ENCODE measurements at regions not wholly inside any gene's neighbourhood (a gene's known extent, or its start where the extent isn't known, plus 50 kb on each side); places are given as distances from the start of the nearest gene placed in this dataset.

DNA sequence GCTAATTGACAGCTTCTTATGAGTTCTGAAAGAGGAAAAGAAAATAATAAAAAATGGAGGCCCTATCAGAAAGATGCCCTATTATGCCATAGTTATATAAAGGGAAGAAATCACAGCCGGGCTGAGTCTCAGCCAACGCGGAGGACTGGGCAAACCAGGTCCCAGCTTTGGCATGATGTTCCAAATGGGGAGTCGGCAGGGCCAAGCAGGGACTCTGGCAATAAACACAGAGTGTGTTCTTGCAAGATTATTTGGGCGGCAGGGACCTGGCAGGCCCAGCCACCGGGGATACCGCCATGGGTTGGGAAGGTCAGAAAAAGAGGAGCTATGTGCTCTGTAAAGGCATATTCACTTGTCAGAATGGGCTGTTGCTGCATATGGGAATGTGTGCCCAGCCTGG, 694.9 kb downstream of the BCL11A start:
- TF ChIP-seq, protein P1, sequence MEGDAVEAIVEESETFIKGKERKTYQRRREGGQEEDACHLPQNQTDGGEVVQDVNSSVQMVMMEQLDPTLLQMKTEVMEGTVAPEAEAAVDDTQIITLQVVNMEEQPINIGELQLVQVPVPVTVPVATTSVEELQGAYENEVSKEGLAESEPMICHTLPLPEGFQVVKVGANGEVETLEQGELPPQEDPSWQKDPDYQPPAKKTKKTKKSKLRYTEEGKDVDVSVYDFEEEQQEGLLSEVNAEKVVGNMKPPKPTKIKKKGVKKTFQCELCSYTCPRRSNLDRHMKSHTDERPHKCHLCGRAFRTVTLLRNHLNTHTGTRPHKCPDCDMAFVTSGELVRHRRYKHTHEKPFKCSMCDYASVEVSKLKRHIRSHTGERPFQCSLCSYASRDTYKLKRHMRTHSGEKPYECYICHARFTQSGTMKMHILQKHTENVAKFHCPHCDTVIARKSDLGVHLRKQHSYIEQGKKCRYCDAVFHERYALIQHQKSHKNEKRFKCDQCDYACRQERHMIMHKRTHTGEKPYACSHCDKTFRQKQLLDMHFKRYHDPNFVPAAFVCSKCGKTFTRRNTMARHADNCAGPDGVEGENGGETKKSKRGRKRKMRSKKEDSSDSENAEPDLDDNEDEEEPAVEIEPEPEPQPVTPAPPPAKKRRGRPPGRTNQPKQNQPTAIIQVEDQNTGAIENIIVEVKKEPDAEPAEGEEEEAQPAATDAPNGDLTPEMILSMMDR (IDR thresholded peaks at IDR 0.05) = no peak
- intact Hi-C loops (cut with DNase I) = no loop called here
- DNase-seq (no peak), ATAC-seq (peak in 1 of 8 donors; percentile 62)
- no peak overlapping the region for H3K27ac ChIP-seq
- 89 to 94% methylated on average over 7 of the region's 7 CpGs for WGBS, 2 donors
- H3K4me3 ChIP-seq = no peak overlapping the region
- peaks cover 0 to 22% (median 0%) of the 10 kb centered on the region in 11 donors for H3K9me3 ChIP-seq
- no peaks in the 10 kb centered on the region for H3K27me3 ChIP-seq
- no peaks in the 10 kb centered on the region for H3K36me3 ChIP-seq
- no peaks in the 10 kb centered on the region for H3K4me1 ChIP-seq

DNA sequence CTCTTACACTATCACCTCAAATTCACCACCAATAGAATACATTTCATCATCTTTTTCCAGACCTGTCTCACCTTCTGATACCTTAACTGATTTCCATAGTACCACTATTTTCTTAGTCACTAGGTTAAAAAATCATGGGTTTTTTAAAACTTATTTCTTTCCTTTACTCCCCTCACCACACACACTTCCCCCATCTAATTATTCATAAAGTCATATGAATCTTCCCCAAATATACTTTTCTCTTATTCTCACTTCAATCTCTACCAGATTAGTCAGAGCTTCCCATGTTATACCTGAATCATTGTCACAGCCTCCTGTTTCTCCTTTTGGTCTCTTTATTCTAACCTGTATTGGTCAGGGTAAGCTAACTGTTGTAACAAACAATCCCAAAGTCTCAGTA, 696.3 kb downstream of the BCL11A start:
- H3K4me1 ChIP-seq = no peaks in the 10 kb centered on the region
- H3K27me3 ChIP-seq = no peaks in the 10 kb centered on the region
- no peak overlapping the region for H3K4me3 ChIP-seq
- TF ChIP-seq, protein P1 (IDR thresholded peaks at IDR 0.05) = no peak
- H3K9me3 ChIP-seq = peaks cover 0 to 14% (median 0%) of the 10 kb centered on the region in 11 donors
- no peaks in the 10 kb centered on the region for H3K36me3 ChIP-seq
- no peak for DNase-seq
- intact Hi-C loops (cut with DNase I) = no loop called here
- ATAC-seq = no peak
- H3K27ac ChIP-seq = no peak overlapping the region

DNA sequence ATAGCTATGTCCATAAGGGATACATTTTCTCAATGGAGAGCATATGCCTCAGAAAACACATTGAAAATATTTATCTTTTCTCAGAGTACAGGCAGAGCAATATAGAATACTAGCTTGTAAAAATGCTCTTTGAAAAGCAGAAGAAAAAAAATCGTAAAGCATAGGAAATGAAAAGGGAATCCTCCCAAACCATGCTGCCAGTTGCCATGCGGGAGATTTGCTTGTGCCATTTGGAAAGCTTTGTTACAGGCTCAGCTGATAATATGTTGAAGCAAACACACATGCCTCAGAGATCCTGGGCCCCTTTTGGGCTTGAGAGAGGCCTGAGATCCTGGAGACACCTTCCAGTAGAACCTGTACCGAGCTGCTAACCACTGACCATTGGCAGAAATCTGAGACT, 697.1 kb downstream of the BCL11A start:
- H3K36me3 ChIP-seq = no peaks in the 10 kb centered on the region
- intact Hi-C loops (cut with DNase I) = no loop called here
- WGBS, 2 donors = 84 to 87% methylated on average over 3 of the region's 3 CpGs

DNA sequence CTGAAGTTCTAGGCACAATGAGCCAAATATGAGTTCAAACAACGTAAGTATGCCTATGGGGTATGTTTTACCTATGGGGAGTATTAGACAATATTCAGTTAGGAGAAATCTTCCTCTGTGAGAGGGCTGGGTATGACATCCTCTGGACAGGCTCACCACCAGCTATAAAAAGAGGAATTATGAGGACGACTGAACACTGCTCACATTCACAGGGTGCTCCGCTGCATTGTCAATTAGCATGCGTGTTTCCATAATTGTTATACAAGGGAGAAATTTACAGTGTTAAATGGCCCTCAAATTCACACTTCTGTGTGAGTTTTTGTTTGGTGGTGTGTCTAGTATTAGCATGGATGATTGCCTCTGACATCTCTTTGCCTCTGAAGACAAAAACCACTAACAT, 700.4 kb downstream of the BCL11A start:
- Histone ChIP-seq H3K27ac (no peak overlapping the region), H3K27me3 (no peaks in the 10 kb centered on the region), H3K36me3 (no peaks in the 10 kb centered on the region), H3K9me3 (peaks cover 0 to 5% (median 0%) of the 10 kb centered on the region in 11 donors), H3K4me3 (no peak overlapping the region), H3K4me1 (no peaks in the 10 kb centered on the region)
- WGBS, 2 donors = 76 to 81% methylated on average over 4 of the region's 4 CpGs
- TF ChIP-seq, protein P1 (IDR thresholded peaks at IDR 0.05) = no peak
- no peak for DNase-seq
- intact Hi-C loops (cut with DNase I) = no loop called here
- ATAC-seq = no peak

More for the DNA sequence above, 697.1 kb downstream of the BCL11A start:
- ATAC-seq (no peak), DNase-seq (no peak)
- peaks cover 0 to 8% (median 0%) of the 10 kb centered on the region in 11 donors for H3K9me3 ChIP-seq
- no peaks in the 10 kb centered on the region for H3K4me1 ChIP-seq
- no peak overlapping the region for H3K4me3 ChIP-seq
- TF ChIP-seq, protein P1 (IDR thresholded peaks at IDR 0.05) = no peak
- H3K27me3 ChIP-seq = no peaks in the 10 kb centered on the region
- no peak overlapping the region for H3K27ac ChIP-seq

All from heart right ventricle (tissue), 16 donors.